Activated T-cell treated with anti-CD3 and anti-CD28 coated beads, Interleukin-2, amount 50 U/mL, for 72 hours (primary cell): ENCODE measurements at regions not wholly inside any gene's neighbourhood (a gene's known extent, or its start where the extent isn't known, plus 50 kb on each side); places are given as distances from the start of the nearest gene placed in this dataset.
A peak's percentile ranks its signal among the peaks of the same experiment; 100 is the strongest.
"Not testable (repeated sequence)": the region's sequence is repeated elsewhere in the genome, so short reads cannot be mapped to it uniquely, and the experiment has no call there.

ENCODE experiments used
- ATAC-seq, 2 donors: fragments of 150-1000 bp; cut with Tn5 transposase; replicated peaks in 1 of 2; 2 replicates each; pipeline ENCODE4 v1.10.0; 2021; ENCODE audit warnings: moderate library complexity in 2 of 2, mild to moderate bottlenecking in 1 of 2
- DNase-seq, 2 donors: peaks; one replicate each; pipeline ENCODE4 v3.0.0; 2021 to 2022; ENCODE audit warnings: mixed read lengths in 1 of 2
- H3K27ac Mint-ChIP-seq: one replicate; pipeline ENCODE4 v1.8.0; 2022; ENCODE audit warnings: mild to moderate bottlenecking, moderate library complexity, mixed read lengths
- H3K27me3 Mint-ChIP-seq: one replicate; pipeline ENCODE4 v1.8.0; 2022; ENCODE audit warnings: low read depth, mixed read lengths
- H3K36me3 Mint-ChIP-seq, 2 donors: one replicate each; pipeline ENCODE4 v1.8.0; 2022; ENCODE audit warnings: mixed read lengths in 2 of 2, mild to moderate bottlenecking in 1 of 2; ENCODE audit not compliant: insufficient read depth in 2 of 2
- H3K4me1 Mint-ChIP-seq: one replicate; pipeline ENCODE4 v1.8.0; 2022; ENCODE audit warnings: low read depth, mixed read lengths
- H3K4me3 Mint-ChIP-seq, 2 donors: one replicate each; pipeline ENCODE4 v1.8.0; 2022; ENCODE audit warnings: mild to moderate bottlenecking in 2 of 2, mixed read lengths in 2 of 2, moderate library complexity in 2 of 2
- H3K9me3 Mint-ChIP-seq, 2 donors: one replicate each; pipeline ENCODE4 v1.8.0; 2022; ENCODE audit warnings: mixed read lengths in 2 of 2

GRCh38 chr16:21422824-21423223, 144.7 kb upstream of the CRYM start:
- not testable (repeated sequence) for H3K27me3 Mint-ChIP-seq, H3K9me3 Mint-ChIP-seq, H3K4me1 Mint-ChIP-seq, H3K27ac Mint-ChIP-seq, H3K36me3 Mint-ChIP-seq, H3K4me3 Mint-ChIP-seq, ATAC-seq, DNase-seq

- H3K36me3 Mint-ChIP-seq, H3K27me3 Mint-ChIP-seq, ATAC-seq, H3K27ac Mint-ChIP-seq, H3K4me1 Mint-ChIP-seq, DNase-seq, H3K4me3 Mint-ChIP-seq, H3K9me3 Mint-ChIP-seq: not testable (repeated sequence)
Observed at GRCh38 chr16:21404699-21405098, 126.6 kb upstream of the CRYM start.

- not testable (repeated sequence) for H3K36me3 Mint-ChIP-seq, H3K4me3 Mint-ChIP-seq, H3K9me3 Mint-ChIP-seq, H3K27me3 Mint-ChIP-seq, H3K27ac Mint-ChIP-seq, DNase-seq, H3K4me1 Mint-ChIP-seq, ATAC-seq
Observed at GRCh38 chr16:21397866-21398265, 119.8 kb upstream of the CRYM start.

GRCh38 chr16:21396545-21396944, 118.5 kb upstream of the CRYM start:
- DNase-seq, H3K36me3 Mint-ChIP-seq, H3K27me3 Mint-ChIP-seq, H3K9me3 Mint-ChIP-seq, H3K4me3 Mint-ChIP-seq, H3K27ac Mint-ChIP-seq, ATAC-seq, H3K4me1 Mint-ChIP-seq: not testable (repeated sequence)

GRCh38 chr16:21390634-21391033, 112.5 kb upstream of the CRYM start:
- not testable (repeated sequence) for H3K27me3 Mint-ChIP-seq, H3K27ac Mint-ChIP-seq, H3K36me3 Mint-ChIP-seq, H3K4me1 Mint-ChIP-seq, DNase-seq, H3K9me3 Mint-ChIP-seq, H3K4me3 Mint-ChIP-seq, ATAC-seq

- H3K4me3 Mint-ChIP-seq, DNase-seq, H3K36me3 Mint-ChIP-seq, H3K4me1 Mint-ChIP-seq, H3K27ac Mint-ChIP-seq, H3K9me3 Mint-ChIP-seq, H3K27me3 Mint-ChIP-seq: not testable (repeated sequence)
- ATAC-seq: peak in 1 of 2 donors; percentile 52
Observed at GRCh38 chr16:21389860-21390259, 111.8 kb upstream of the CRYM start.

- not testable (repeated sequence) for H3K4me1 Mint-ChIP-seq, H3K27me3 Mint-ChIP-seq, H3K36me3 Mint-ChIP-seq, H3K4me3 Mint-ChIP-seq, ATAC-seq, DNase-seq, H3K27ac Mint-ChIP-seq, H3K9me3 Mint-ChIP-seq
Observed at GRCh38 chr16:21387757-21388156, 109.7 kb upstream of the CRYM start.

- not testable (repeated sequence) for DNase-seq, H3K4me1 Mint-ChIP-seq, H3K36me3 Mint-ChIP-seq, ATAC-seq, H3K27me3 Mint-ChIP-seq, H3K9me3 Mint-ChIP-seq, H3K4me3 Mint-ChIP-seq, H3K27ac Mint-ChIP-seq
Observed at GRCh38 chr16:21386201-21386915, 108.3 kb upstream of the CRYM start.

GRCh38 chr16:21383682-21384081, 105.6 kb upstream of the CRYM start:
- not testable (repeated sequence) for H3K4me3 Mint-ChIP-seq, H3K9me3 Mint-ChIP-seq, H3K27ac Mint-ChIP-seq, H3K4me1 Mint-ChIP-seq, DNase-seq, H3K27me3 Mint-ChIP-seq, H3K36me3 Mint-ChIP-seq
- ATAC-seq: peak; percentile 28 to 53

GRCh38 chr16:21379645-21380044, 101.6 kb upstream of the CRYM start:
- ATAC-seq: not testable (repeated sequence)

GRCh38 chr16:21376196-21376899, 98.3 kb upstream of the CRYM start:
- not testable (repeated sequence) for H3K27me3 Mint-ChIP-seq, ATAC-seq, H3K4me3 Mint-ChIP-seq, H3K27ac Mint-ChIP-seq, H3K9me3 Mint-ChIP-seq, H3K4me1 Mint-ChIP-seq, DNase-seq, H3K36me3 Mint-ChIP-seq

More at GRCh38 chr16:21379645-21380044, 101.6 kb upstream of the CRYM start:
- DNase-seq, H3K36me3 Mint-ChIP-seq, H3K4me1 Mint-ChIP-seq, H3K4me3 Mint-ChIP-seq, H3K9me3 Mint-ChIP-seq, H3K27ac Mint-ChIP-seq, H3K27me3 Mint-ChIP-seq: not testable (repeated sequence)

GRCh38 chr16:21375334-21375733, 97.2 kb upstream of the CRYM start:
- H3K27me3 Mint-ChIP-seq, ATAC-seq, H3K9me3 Mint-ChIP-seq, H3K36me3 Mint-ChIP-seq, H3K27ac Mint-ChIP-seq, H3K4me3 Mint-ChIP-seq, H3K4me1 Mint-ChIP-seq, DNase-seq: not testable (repeated sequence)

- H3K36me3 Mint-ChIP-seq, H3K27ac Mint-ChIP-seq, ATAC-seq, DNase-seq, H3K9me3 Mint-ChIP-seq, H3K27me3 Mint-ChIP-seq, H3K4me1 Mint-ChIP-seq, H3K4me3 Mint-ChIP-seq: not testable (repeated sequence)
Observed at GRCh38 chr16:21373454-21373853, 95.4 kb upstream of the CRYM start.

- not testable (repeated sequence) for H3K9me3 Mint-ChIP-seq, DNase-seq, H3K36me3 Mint-ChIP-seq, ATAC-seq, H3K27me3 Mint-ChIP-seq, H3K4me3 Mint-ChIP-seq, H3K4me1 Mint-ChIP-seq, H3K27ac Mint-ChIP-seq
Observed at GRCh38 chr16:21372862-21373261, 94.8 kb upstream of the CRYM start.
